Parathyroid adenoma (tissue), 2 donors: ENCODE measurements at regions not wholly inside any gene's neighbourhood (a gene's known extent, or its start where the extent isn't known, plus 50 kb on each side); places are given as distances from the start of the nearest gene placed in this dataset.

Experiments used
- H2AFZ ChIP-seq: fragments of 300-600 bp; sonication (generic); one replicate; pipeline ENCODE4 v1.7.0; 2017; ENCODE audit warnings: antibody characterized with exemption, mild to moderate bottlenecking
- H3K27ac ChIP-seq: fragments of 300-600 bp; sonication (generic); one replicate; pipeline ENCODE4 v1.7.0; 2017
- H3K27me3 ChIP-seq: fragments of 300-600 bp; sonication (generic); one replicate; pipeline ENCODE4 v1.7.0; 2017; ENCODE audit warnings: low read length; ENCODE audit not compliant: control insufficient read depth, insufficient read depth
- H3K36me3 ChIP-seq: fragments of 300-600 bp; sonication (generic); one replicate; pipeline ENCODE4 v1.7.0; 2017; ENCODE audit warnings: low read length; ENCODE audit not compliant: control insufficient read depth, insufficient read depth
- H3K4me1 ChIP-seq: fragments of 300-600 bp; sonication (generic); one replicate; pipeline ENCODE4 v1.7.0; 2017; ENCODE audit warnings: control low read depth
- H3K4me2 ChIP-seq: fragments of 300-600 bp; sonication (generic); one replicate; pipeline ENCODE4 v1.7.0; 2017; ENCODE audit warnings: low read length
- H3K4me3 ChIP-seq: fragments of 300-600 bp; sonication (generic); one replicate; pipeline ENCODE4 v1.7.0; 2017; ENCODE audit warnings: low read depth, low read length
- H3K79me2 ChIP-seq: fragments of 300-600 bp; sonication (generic); one replicate; pipeline ENCODE4 v1.7.0; 2017; ENCODE audit warnings: control low read depth
- H3K9ac ChIP-seq: fragments of 300-600 bp; sonication (generic); one replicate; pipeline ENCODE4 v1.7.0; 2017; ENCODE audit warnings: mild to moderate bottlenecking
- H3K9me3 ChIP-seq: fragments of 300-600 bp; sonication (generic); one replicate; pipeline ENCODE4 v1.7.0; 2017; ENCODE audit warnings: low read length; ENCODE audit not compliant: control insufficient read depth
- CTCF ChIP-seq: fragments of 300-600 bp; sonication (generic); IDR thresholded peaks from one replicate; pipeline ENCODE4 v1.7.0; 2017; ENCODE audit warnings: antibody characterized with exemption, mild to moderate bottlenecking
- donor health status: primary hyperparathyroidism.

DNA sequence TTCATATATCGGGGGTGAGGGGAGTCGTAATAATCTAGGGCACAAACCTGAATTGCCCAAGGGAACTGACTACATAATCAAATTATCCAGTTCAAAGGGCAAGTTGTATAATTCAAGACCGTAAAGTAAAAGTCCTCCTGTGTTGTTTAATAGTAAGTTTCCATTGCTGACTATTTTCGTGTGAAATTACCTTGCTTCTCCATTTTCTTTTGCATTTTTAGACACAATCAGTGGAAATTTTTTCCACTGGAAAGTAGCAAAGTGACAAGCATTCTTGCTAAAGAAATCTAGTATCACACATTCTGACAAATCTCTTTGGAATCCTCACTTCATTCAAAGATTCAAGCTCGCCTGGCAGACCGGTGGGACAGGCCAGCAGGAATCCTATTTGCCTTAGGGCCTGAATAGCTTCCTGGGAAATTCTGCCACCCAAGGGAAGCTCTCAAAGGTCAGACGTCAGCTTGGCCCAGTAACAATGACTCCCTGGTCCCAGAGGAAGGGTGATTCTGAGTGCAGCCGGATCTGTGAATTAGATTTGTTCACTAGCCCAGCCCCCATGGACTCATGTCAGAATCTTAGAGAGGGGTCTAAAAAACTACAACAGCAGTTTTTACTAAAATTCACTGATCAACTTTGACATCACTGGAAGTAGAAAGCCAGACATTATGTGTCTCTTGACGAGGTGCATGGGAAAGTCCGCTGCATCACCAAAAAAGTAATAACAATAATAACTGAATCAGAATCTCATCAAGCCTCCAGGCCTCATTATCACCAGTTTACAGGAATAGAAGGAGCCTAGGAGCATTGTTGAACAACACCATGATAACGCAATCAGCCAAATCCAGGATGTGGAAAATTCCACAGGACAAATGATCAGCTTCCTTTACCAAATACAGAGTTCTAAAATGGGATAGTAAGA is 161.0 kb downstream of the SKIDA1 start:
- no peak for TF ChIP-seq CTCF

DNA sequence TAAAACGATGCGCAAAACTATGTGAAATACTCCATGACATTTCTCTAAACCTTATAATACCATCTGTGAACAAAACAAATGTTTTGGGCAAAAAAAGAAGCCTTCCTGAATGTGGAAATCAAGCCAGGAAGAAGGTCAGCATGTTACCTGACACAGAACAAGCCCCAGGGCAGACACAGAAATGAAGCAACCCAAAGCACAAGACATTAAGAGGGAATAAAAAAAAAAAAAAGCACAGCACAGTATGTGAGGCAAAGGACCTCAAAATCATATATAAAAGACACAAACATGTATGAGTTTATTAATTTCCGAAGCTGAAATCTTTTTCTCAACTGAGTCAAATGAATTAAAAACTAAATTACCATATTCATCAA is 161.8 kb downstream of the SKIDA1 start:
- Histone ChIP-seq H3K27me3 (no peaks in the 10 kb centered on the region), H3K9ac (no peak overlapping the region), H3K4me2 (peak overlapping the region; percentile 57), H3K4me1 (peaks cover 35% of the 10 kb centered on the region), H2AFZ (peak overlapping the region; percentile 79), H3K4me3 (no peak overlapping the region), H3K27ac (peak overlapping the region; percentile 87), H3K79me2 (no peaks in the 10 kb centered on the region), H3K9me3 (no peaks in the 10 kb centered on the region), H3K36me3 (no peaks in the 10 kb centered on the region)
- no peak for TF ChIP-seq CTCF

More for the DNA sequence above, 161.0 kb downstream of the SKIDA1 start:
- Histone ChIP-seq H2AFZ (peak overlapping the region; percentile 79), H3K9ac (no peak overlapping the region), H3K4me3 (no peak overlapping the region), H3K27me3 (no peaks in the 10 kb centered on the region), H3K4me1 (peaks cover 42% of the 10 kb centered on the region), H3K4me2 (peak overlapping the region; percentile 57), H3K9me3 (no peaks in the 10 kb centered on the region), H3K27ac (peak overlapping the region; percentile 87), H3K79me2 (no peaks in the 10 kb centered on the region), H3K36me3 (no peaks in the 10 kb centered on the region)

GRCh38 chr10:21363092-21363730 is 162.3 kb downstream of the SKIDA1 start:
- Histone ChIP-seq H3K27me3 (no peaks in the 10 kb centered on the region), H3K4me3 (no peak overlapping the region), H2AFZ (peak overlapping the region; percentile 79), H3K4me1 (peaks cover 30% of the 10 kb centered on the region), H3K4me2 (no peak overlapping the region), H3K27ac (peak overlapping the region; percentile 87), H3K79me2 (no peaks in the 10 kb centered on the region), H3K36me3 (no peaks in the 10 kb centered on the region), H3K9ac (no peak overlapping the region), H3K9me3 (no peaks in the 10 kb centered on the region)
- TF ChIP-seq CTCF = no peak

DNA sequence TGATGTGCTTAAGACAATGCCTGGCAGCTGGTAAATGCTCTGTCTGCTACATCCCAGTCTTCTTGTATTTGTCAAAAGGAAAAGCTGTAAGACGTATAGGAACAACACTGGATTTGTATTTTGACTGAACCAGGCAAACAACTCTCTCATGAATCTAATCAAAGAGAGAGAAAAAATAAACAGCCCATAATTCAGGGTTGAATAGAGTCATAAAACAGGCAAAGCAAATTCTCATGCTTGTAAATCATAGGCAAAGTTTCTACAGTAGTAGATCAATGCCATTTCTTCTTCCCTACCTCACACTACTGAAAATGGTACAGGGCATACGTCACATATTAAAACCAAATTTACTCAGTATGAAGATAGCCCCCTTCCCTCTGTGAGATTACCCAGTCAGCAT is 166.3 kb downstream of the SKIDA1 start:
- H3K4me3 ChIP-seq = no peak overlapping the region
- H2AFZ ChIP-seq = peak overlapping the region; percentile 4
- no peak for TF ChIP-seq CTCF
- no peak overlapping the region for H3K27ac ChIP-seq
- H3K27me3 ChIP-seq = no peaks in the 10 kb centered on the region
- H3K4me2 ChIP-seq = no peak overlapping the region
- no peaks in the 10 kb centered on the region for H3K36me3 ChIP-seq
- no peaks in the 10 kb centered on the region for H3K79me2 ChIP-seq
- no peaks in the 10 kb centered on the region for H3K9me3 ChIP-seq
- H3K4me1 ChIP-seq = peaks cover 31% of the 10 kb centered on the region
- H3K9ac ChIP-seq = no peak overlapping the region
